DND-41 (cell line): ENCODE measurements at regions not wholly inside any gene's neighbourhood (a gene's known extent, or its start where the extent isn't known, plus 50 kb on each side); places are given as distances from the start of the nearest gene placed in this dataset.

Experiments
- CTCF ChIP-seq: IDR thresholded peaks from 2 replicates; pipeline ENCODE4 v1.5.1; 2012; ENCODE audit warnings: borderline replicate concordance, low read length, moderate library complexity, mild to moderate bottlenecking; ENCODE audit not compliant: poor library complexity, severe bottlenecking; ENCODE audit errors: extremely low read depth
- EZH2 ChIP-seq: IDR thresholded peaks from 3 replicates; pipeline ENCODE4 v1.6.1; 2012; ENCODE audit warnings: borderline replicate concordance, low read depth, mild to moderate bottlenecking, moderate library complexity, low read length, inconsistent platforms; ENCODE audit not compliant: severe bottlenecking

GRCh38 chr12:86647800-86648199 lies 391.6 kb upstream of the MGAT4C start:
- TF ChIP-seq CTCF = no peak
- no peak for TF ChIP-seq EZH2
